ENCODE measurements at regions not wholly inside any gene's neighbourhood (a gene's known extent, or its start where the extent isn't known, plus 50 kb on each side); places are given as distances from the start of the nearest gene placed in this dataset.

DNA sequence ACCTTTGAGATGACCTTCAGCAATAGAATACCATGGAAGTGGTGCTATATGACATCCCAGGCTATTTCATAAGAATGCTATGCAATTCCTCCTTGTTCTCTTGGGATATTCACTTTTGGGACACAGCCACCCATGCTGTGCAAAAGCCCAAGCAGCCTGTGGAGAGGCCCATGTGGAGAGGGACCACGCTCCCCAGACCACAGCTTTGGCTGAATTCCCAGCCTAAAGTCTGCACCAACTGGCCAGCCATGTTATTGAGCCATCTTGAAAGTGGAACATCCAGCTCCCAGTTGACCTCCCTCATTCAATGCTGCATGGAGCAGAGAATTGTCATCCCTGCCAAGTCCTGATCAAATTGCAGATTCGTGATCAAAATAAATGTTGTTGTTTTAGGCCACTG is 275.1 kb downstream of the SUDS3 start (continued):
- no peak for TF ChIP-seq ZBTB12 (CRISPR knock-in tag; IDR thresholded peaks at IDR 0.05)
- no peak for TF ChIP-seq XRCC5 (IDR thresholded peaks at IDR 0.05; ENCODE audit: low read depth, low read length)

- Histone ChIP-seq H3K79me2 (ENCODE audit: control insufficient read depth, insufficient read depth, low read length) (no peaks in the 10 kb centered on the region), H3K4me3 (no peak overlapping the region), H3K9ac (ENCODE audit: insufficient read depth in 1 of 2, low read depth in 2 of 2, low read length in 2 of 2) (no peak overlapping the region), H3K9me1 (ENCODE audit: control insufficient read depth, insufficient read depth, low read length) (no peaks in the 10 kb centered on the region), H3K27ac (ENCODE audit: extremely low read depth, low read depth, low read length) (no peak overlapping the region), H3K4me2 (ENCODE audit: insufficient read depth, low read length) (no peak overlapping the region), H3K4me1 (replicated peaks in 1 of 2; ENCODE audit: control insufficient read depth in 2 of 2, insufficient read depth in 2 of 2, low read length in 2 of 2) (no peaks in the 10 kb centered on the region), H3K9me3 (replicated peaks; ENCODE audit: control insufficient read depth, insufficient read depth, low read depth, low read length) (no peaks in the 10 kb centered on the region), H3K27me3 (ENCODE audit: control insufficient read depth in 2 of 2, insufficient read depth in 2 of 2, low read length in 2 of 2) (no peaks in the 10 kb centered on the region), H2AFZ (ENCODE audit: low read depth, low read length) (no peak overlapping the region), H4K20me1 (replicated peaks; ENCODE audit: control insufficient read depth, insufficient read depth, low read length) (no peaks in the 10 kb centered on the region), H3K36me3 (ENCODE audit: control insufficient read depth, insufficient read depth, low read length) (no peaks in the 10 kb centered on the region)
- FAIRE-seq (no peak), ATAC-seq (no peak), DNase-seq (ENCODE audit: extremely low read depth in 1 of 4, low spot score in 3 of 4) (no peak)
- in situ Hi-C loops (cut with MboI) (no loop called here), intact Hi-C loops (cut with micrococcal nuclease) (no loop called here)
- ChIA-PET POLR2A (no interaction called here), CTCF (ENCODE audit: low intra/inter-chr PET ratio) (no interaction called here)
- no TSS peak for BruUV-seq (replicated peaks)
- TF ChIP-seq, protein P1, sequence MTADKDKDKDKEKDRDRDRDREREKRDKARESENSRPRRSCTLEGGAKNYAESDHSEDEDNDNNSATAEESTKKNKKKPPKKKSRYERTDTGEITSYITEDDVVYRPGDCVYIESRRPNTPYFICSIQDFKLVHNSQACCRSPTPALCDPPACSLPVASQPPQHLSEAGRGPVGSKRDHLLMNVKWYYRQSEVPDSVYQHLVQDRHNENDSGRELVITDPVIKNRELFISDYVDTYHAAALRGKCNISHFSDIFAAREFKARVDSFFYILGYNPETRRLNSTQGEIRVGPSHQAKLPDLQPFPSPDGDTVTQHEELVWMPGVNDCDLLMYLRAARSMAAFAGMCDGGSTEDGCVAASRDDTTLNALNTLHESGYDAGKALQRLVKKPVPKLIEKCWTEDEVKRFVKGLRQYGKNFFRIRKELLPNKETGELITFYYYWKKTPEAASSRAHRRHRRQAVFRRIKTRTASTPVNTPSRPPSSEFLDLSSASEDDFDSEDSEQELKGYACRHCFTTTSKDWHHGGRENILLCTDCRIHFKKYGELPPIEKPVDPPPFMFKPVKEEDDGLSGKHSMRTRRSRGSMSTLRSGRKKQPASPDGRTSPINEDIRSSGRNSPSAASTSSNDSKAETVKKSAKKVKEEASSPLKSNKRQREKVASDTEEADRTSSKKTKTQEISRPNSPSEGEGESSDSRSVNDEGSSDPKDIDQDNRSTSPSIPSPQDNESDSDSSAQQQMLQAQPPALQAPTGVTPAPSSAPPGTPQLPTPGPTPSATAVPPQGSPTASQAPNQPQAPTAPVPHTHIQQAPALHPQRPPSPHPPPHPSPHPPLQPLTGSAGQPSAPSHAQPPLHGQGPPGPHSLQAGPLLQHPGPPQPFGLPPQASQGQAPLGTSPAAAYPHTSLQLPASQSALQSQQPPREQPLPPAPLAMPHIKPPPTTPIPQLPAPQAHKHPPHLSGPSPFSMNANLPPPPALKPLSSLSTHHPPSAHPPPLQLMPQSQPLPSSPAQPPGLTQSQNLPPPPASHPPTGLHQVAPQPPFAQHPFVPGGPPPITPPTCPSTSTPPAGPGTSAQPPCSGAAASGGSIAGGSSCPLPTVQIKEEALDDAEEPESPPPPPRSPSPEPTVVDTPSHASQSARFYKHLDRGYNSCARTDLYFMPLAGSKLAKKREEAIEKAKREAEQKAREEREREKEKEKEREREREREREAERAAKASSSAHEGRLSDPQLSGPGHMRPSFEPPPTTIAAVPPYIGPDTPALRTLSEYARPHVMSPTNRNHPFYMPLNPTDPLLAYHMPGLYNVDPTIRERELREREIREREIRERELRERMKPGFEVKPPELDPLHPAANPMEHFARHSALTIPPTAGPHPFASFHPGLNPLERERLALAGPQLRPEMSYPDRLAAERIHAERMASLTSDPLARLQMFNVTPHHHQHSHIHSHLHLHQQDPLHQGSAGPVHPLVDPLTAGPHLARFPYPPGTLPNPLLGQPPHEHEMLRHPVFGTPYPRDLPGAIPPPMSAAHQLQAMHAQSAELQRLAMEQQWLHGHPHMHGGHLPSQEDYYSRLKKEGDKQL (CRISPR knock-in tag; IDR thresholded peaks at IDR 0.05; ENCODE audit: borderline replicate concordance), result no peak
- TF ChIP-seq, protein P2, sequence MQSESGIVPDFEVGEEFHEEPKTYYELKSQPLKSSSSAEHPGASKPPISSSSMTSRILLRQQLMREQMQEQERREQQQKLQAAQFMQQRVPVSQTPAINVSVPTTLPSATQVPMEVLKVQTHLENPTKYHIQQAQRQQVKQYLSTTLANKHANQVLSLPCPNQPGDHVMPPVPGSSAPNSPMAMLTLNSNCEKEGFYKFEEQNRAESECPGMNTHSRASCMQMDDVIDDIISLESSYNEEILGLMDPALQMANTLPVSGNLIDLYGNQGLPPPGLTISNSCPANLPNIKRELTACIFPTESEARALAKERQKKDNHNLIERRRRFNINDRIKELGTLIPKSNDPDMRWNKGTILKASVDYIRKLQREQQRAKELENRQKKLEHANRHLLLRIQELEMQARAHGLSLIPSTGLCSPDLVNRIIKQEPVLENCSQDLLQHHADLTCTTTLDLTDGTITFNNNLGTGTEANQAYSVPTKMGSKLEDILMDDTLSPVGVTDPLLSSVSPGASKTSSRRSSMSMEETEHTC (IDR thresholded peaks at IDR 0.05), result no peak
- TF ChIP-seq YY1 (IDR thresholded peaks at IDR 0.05; ENCODE audit: borderline replicate concordance in 1 of 3, control insufficient read depth in 1 of 3, extremely low read depth in 1 of 3, insufficient read depth in 3 of 3, insufficient read length in 1 of 3, insufficient replicate concordance in 2 of 3, low read depth in 1 of 3, low read length in 2 of 3) (no peak), RFX1 (IDR thresholded peaks at IDR 0.05) (no peak), ETS2 (tag; IDR thresholded peaks at IDR 0.05; ENCODE audit: borderline replicate concordance, poor library complexity, severe bottlenecking) (no peak), TAF1 (IDR thresholded peaks at IDR 0.05; ENCODE audit: control insufficient read depth, extremely low read depth, insufficient read depth, low read length, severe bottlenecking) (no peak), NCOA4 (IDR thresholded peaks at IDR 0.05; ENCODE audit: partially characterized antibody) (no peak)
- 0% methylated on average over 1 of the region's 1 CpG for WGBS (ENCODE audit: insufficient coverage, low coverage, missing lambda C conversion rate)
Observed at GRCh38 chr12:118655588-118655987, 279.2 kb downstream of the SUDS3 start.
